IMR-90 (cell line): ENCODE measurements at regions not wholly inside any gene's neighbourhood (a gene's known extent, or its start where the extent isn't known, plus 50 kb on each side); places are given as distances from the start of the nearest gene placed in this dataset.

ENCODE experiments used
- ATAC-seq: fragments of 200-7000 bp; cut with Tn5 transposase; 2 replicates; pipeline ENCODE4 v1.9.1; 2020; ENCODE audit warnings: low read depth, mild to moderate bottlenecking, moderate library complexity
- BruUV-seq: library from RNA; stranded (reverse); fragments of 400-500 nt; replicated peaks from 2 replicates; lab custom pipeline; 2021; lab: Mats Ljungman, UMichigan
- CTCF ChIA-PET: fragments of 300-600 bp; formaldehyde crosslinking; extraction: SDS; loops from one replicate; lab custom pipeline; 2021; ENCODE audit warnings: antibody characterized with exemption; lab: Yijun Ruan, JAX
- POLR2A ChIA-PET: fragments of 300-600 bp; sonication (Branson Sonifier 250); formaldehyde crosslinking; loops from one replicate; lab custom pipeline; 2022; ENCODE audit warnings: antibody characterized with exemption; ENCODE audit not compliant: unreplicated experiment; lab: Charles Lee
- DNase-seq: peaks from one replicate; pipeline ENCODE4 v3.0.0; 2013
- H2AFZ ChIP-seq: replicated peaks from 2 replicates; pipeline ENCODE3; 2013; ENCODE audit warnings: low read length, mild to moderate bottlenecking; ENCODE audit not compliant: poor library complexity
- H2AK5ac ChIP-seq: 2 replicates; pipeline ENCODE4 v1.6.1; 2013; ENCODE audit warnings: low read depth, low read length, inconsistent platforms
- H2AK9ac ChIP-seq: replicated peaks from 2 replicates; pipeline ENCODE3; 2013; ENCODE audit warnings: mild to moderate bottlenecking, low read depth, low read length, moderate library complexity; ENCODE audit not compliant: poor library complexity
- H2BK120ac ChIP-seq: 2 replicates; pipeline ENCODE4 v1.6.1; 2013; ENCODE audit warnings: low read depth, low read length, inconsistent platforms
- H2BK15ac ChIP-seq: 3 replicates; pipeline ENCODE4 v1.6.1; 2013; ENCODE audit warnings: low read depth, low read length, inconsistent platforms
- H2BK20ac ChIP-seq: 2 replicates; pipeline ENCODE4 v1.6.1; 2013; ENCODE audit warnings: low read depth, mild to moderate bottlenecking, inconsistent platforms, low read length, moderate library complexity
- H2BK5ac ChIP-seq: 2 replicates; pipeline ENCODE4 v1.6.1; 2013; ENCODE audit warnings: mild to moderate bottlenecking, low read depth, low read length, inconsistent platforms; ENCODE audit not compliant: poor library complexity, severe bottlenecking
- H3K14ac ChIP-seq: replicated peaks from 2 replicates; pipeline ENCODE4 v1.6.1; 2013; ENCODE audit warnings: low read depth, low read length, inconsistent platforms
- H3K18ac ChIP-seq: 2 replicates; pipeline ENCODE4 v1.6.1; 2013; ENCODE audit warnings: low read depth, low read length, control low read depth
- H3K23ac ChIP-seq: 2 replicates; pipeline ENCODE4 v1.6.1; 2013; ENCODE audit warnings: low read depth, low read length, inconsistent platforms
- H3K27ac ChIP-seq: 2 replicates; pipeline ENCODE4 v1.5.1; 2013; ENCODE audit warnings: mild to moderate bottlenecking, control low read depth, low read length; ENCODE audit not compliant: insufficient read depth
- H3K27me3 ChIP-seq: 2 replicates; pipeline ENCODE4 v1.6.1; 2013; ENCODE audit warnings: low read length; ENCODE audit not compliant: control insufficient read depth, insufficient read depth
- H3K36me3 ChIP-seq: 2 replicates; pipeline ENCODE4 v1.6.1; 2013; ENCODE audit warnings: low read length, mixed read lengths; ENCODE audit not compliant: control insufficient read depth, insufficient read depth
- H3K4ac ChIP-seq: 2 replicates; pipeline ENCODE4 v1.6.1; 2013; ENCODE audit warnings: low read depth, low read length, inconsistent platforms
- H3K4me1 ChIP-seq: 2 replicates; pipeline ENCODE4 v1.6.1; 2013; ENCODE audit warnings: low read length, mixed read lengths; ENCODE audit not compliant: control insufficient read depth, insufficient read depth
- H3K4me2 ChIP-seq: 2 replicates; pipeline ENCODE4 v1.6.1; 2013; ENCODE audit warnings: low read depth, mild to moderate bottlenecking, control low read depth, low read length, moderate library complexity
- H3K4me3 ChIP-seq: 2 replicates; pipeline ENCODE4 v1.5.1; 2013; ENCODE audit warnings: low read depth, mild to moderate bottlenecking, control low read depth, low read length, moderate library complexity; ENCODE audit not compliant: insufficient read depth
- H3K56ac ChIP-seq: 2 replicates; pipeline ENCODE4 v1.6.1; 2013; ENCODE audit warnings: low read length, inconsistent platforms; ENCODE audit not compliant: insufficient read depth; ENCODE audit errors: extremely low read depth
- H3K79me1 ChIP-seq, 2 experiments: 2 replicates each; pipeline ENCODE4 v1.6.1; 2013; ENCODE audit warnings: low read length in 2 of 2, inconsistent platforms in 1 of 2, low read depth in 1 of 2
- H3K9ac ChIP-seq: 2 replicates; pipeline ENCODE4 v1.6.1; 2013; ENCODE audit warnings: low read depth, low read length, control low read depth
- H3K9me1 ChIP-seq: 2 replicates; pipeline ENCODE4 v1.6.1; 2013; ENCODE audit warnings: low read length, inconsistent platforms; ENCODE audit not compliant: insufficient read depth
- H3K9me3 ChIP-seq: 2 replicates; pipeline ENCODE4 v1.6.1; 2013; ENCODE audit warnings: low read length; ENCODE audit not compliant: control insufficient read depth, insufficient read depth
- H4K20me1 ChIP-seq: 2 replicates; pipeline ENCODE4 v1.6.1; 2013; ENCODE audit warnings: low read length, inconsistent platforms; ENCODE audit not compliant: insufficient read depth
- H4K5ac ChIP-seq: 2 replicates; pipeline ENCODE4 v1.6.1; 2013; ENCODE audit warnings: mild to moderate bottlenecking, low read depth, low read length, control low read depth
- H4K8ac ChIP-seq, 2 experiments: 2 replicates each; pipeline ENCODE4 v1.6.1; 2013; ENCODE audit warnings: low read depth in 2 of 2, low read length in 2 of 2, control low read depth in 1 of 2, inconsistent platforms in 1 of 2
- H4K91ac ChIP-seq: 2 replicates; pipeline ENCODE4 v1.6.1; 2013; ENCODE audit warnings: low read depth, low read length, inconsistent platforms; ENCODE audit not compliant: insufficient read depth
- BHLHE40 ChIP-seq: fragments of 150-350 bp; IDR thresholded peaks from 2 replicates; pipeline ENCODE4 v1.6.1; 2016; ENCODE audit warnings: mild to moderate bottlenecking, low read depth, low read length
- CEBPB ChIP-seq: IDR thresholded peaks from 2 replicates; pipeline ENCODE4 v1.6.1; 2012; ENCODE audit warnings: low read depth, low read length, improper control_type of control experiment
- CHD1 ChIP-seq: IDR thresholded peaks from 2 replicates; pipeline ENCODE4 v1.6.1; 2012; ENCODE audit warnings: low read depth, low read length, improper control_type of control experiment
- FOS ChIP-seq: fragments of 150-350 bp; IDR thresholded peaks from 2 replicates; pipeline ENCODE4 v1.6.1; 2016; ENCODE audit warnings: low read depth, low read length
- MAFK ChIP-seq: IDR thresholded peaks from 2 replicates; pipeline ENCODE4 v1.6.1; 2012; ENCODE audit warnings: low read depth, low read length, improper control_type of control experiment
- MAZ ChIP-seq: IDR thresholded peaks from 2 replicates; pipeline ENCODE4 v1.6.1; 2012; ENCODE audit warnings: low read depth, mild to moderate bottlenecking, low read length, improper control_type of control experiment, moderate library complexity, borderline replicate concordance
- MXI1 ChIP-seq: IDR thresholded peaks from 2 replicates; pipeline ENCODE4 v1.6.1; 2012; ENCODE audit warnings: low read depth, mild to moderate bottlenecking, low read length, moderate library complexity, borderline replicate concordance
- NFE2L2 ChIP-seq: fragments of 150-350 bp; IDR thresholded peaks from 2 replicates; pipeline ENCODE4 v1.6.1; 2016; ENCODE audit warnings: low read depth, mild to moderate bottlenecking, low read length
- POLR2A ChIP-seq: IDR thresholded peaks from 2 replicates; pipeline ENCODE4 v1.6.1; 2012; ENCODE audit warnings: mild to moderate bottlenecking, low read depth, low read length
- RAD21 ChIP-seq: IDR thresholded peaks from 2 replicates; pipeline ENCODE4 v1.6.1; 2012; ENCODE audit warnings: low read length, improper control_type of control experiment
- RCOR1 ChIP-seq: IDR thresholded peaks from 2 replicates; pipeline ENCODE4 v1.6.1; 2012; ENCODE audit warnings: mild to moderate bottlenecking, low read length, improper control_type of control experiment; ENCODE audit not compliant: insufficient replicate concordance
- RFX5 ChIP-seq: IDR thresholded peaks from 2 replicates; pipeline ENCODE4 v1.8.0; 2012; ENCODE audit warnings: low read depth, mild to moderate bottlenecking, low read length, moderate library complexity
- SMC3 ChIP-seq: fragments of 150-350 bp; IDR thresholded peaks from 2 replicates; pipeline ENCODE4 v1.6.1; 2016; ENCODE audit warnings: low read depth, mild to moderate bottlenecking, antibody characterized with exemption, low read length, moderate library complexity
- WGBS, 2 experiments: methylation state at CpG; one replicate each; pipeline versions ENCODE4 v1.1.5 to v1.1.7; 2013; ENCODE audit warnings: missing lambda C conversion rate in 2 of 2; ENCODE audit not compliant: insufficient read length in 1 of 2; ENCODE audit errors: extremely low coverage in 2 of 2; 5-methylcytosine and 5-hydroxymethylcytosine counted together
- dilution Hi-C: fragments of 300-500 bp; cut with HindIII; formaldehyde crosslinking; loops from one replicate; pipeline ENCODE4 v1.14.3; 2018; ENCODE audit warnings: low sequenced_read_pairs; ENCODE audit not compliant: unreplicated experiment
- in situ Hi-C: fragments of 300-500 bp; cut with MboI; formaldehyde crosslinking; loops from 3 replicates; pipeline ENCODE4 v1.14.3; 2019; ENCODE audit warnings: low sequenced_read_pairs, inconsistent platforms, mixed read lengths
- intact Hi-C: fragments of 100-400 bp; cut with micrococcal nuclease; formaldehyde crosslinking; loops from 2 replicates; pipeline ENCODE4 v1.10.0; 2022
- TF ChIP-seq, protein P1 (sequence below): fragments of 150-350 bp; IDR thresholded peaks from 2 replicates; pipeline ENCODE4 v1.6.1; 2016; ENCODE audit warnings: low read depth, mild to moderate bottlenecking, low read length, moderate library complexity, borderline replicate concordance
- TF ChIP-seq, protein P2 (sequence below): conservative IDR thresholded peaks from 2 replicates; pipeline ENCODE4 v1.5.1; 2012; ENCODE audit warnings: mild to moderate bottlenecking, low read depth, low read length, improper control_type of control experiment
- TF ChIP-seq, protein P3 (sequence below): fragments of 150-350 bp; IDR thresholded peaks from 2 replicates; pipeline ENCODE4 v1.6.1; 2017; ENCODE audit warnings: mild to moderate bottlenecking, antibody characterized with exemption, low read length, low read depth

DNA sequence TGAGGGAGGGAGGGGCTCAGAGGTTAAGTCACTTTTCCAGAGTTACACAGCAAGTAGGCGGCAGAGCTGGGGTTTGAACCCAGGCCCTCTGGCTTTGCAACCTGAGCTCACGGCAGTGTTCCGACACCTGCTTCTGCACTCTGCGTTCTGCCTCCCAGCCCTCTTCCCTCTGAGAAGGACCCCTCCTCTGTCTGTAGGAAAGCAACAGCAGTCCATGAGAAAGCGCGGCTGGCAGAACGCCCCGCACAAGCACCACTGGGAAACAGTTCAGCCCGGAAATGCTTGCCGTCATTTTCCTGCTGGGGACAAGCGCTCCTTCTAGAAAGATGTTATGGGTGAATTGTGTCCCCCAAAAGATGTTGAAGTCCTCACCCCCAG lies 241.1 kb downstream of the NPHP4 start:
- H3K36me3 ChIP-seq, result no peaks in the 10 kb centered on the region
- no peaks in the 10 kb centered on the region for H4K20me1 ChIP-seq
- no peaks in the 10 kb centered on the region for H3K79me1 ChIP-seq
- no peak overlapping the region for H2AK5ac ChIP-seq
- no peak overlapping the region for H4K5ac ChIP-seq
- H2BK5ac ChIP-seq, result no peak overlapping the region
- no peak overlapping the region for H3K4ac ChIP-seq
- ChIA-PET CTCF (no interaction called here), POLR2A (no interaction called here)
- H4K91ac ChIP-seq, result no peak overlapping the region
- ATAC-seq, result no peak
- no peak overlapping the region for H4K8ac ChIP-seq
- no peak overlapping the region for H2BK20ac ChIP-seq
- no peak overlapping the region for H3K23ac ChIP-seq
- dilution Hi-C loops, result no loop called here
- H3K56ac ChIP-seq, result no peak overlapping the region
- H2BK15ac ChIP-seq, result no peak overlapping the region
- H3K9ac ChIP-seq, result no peak overlapping the region
- no peak overlapping the region for H3K4me2 ChIP-seq
- WGBS, 2 experiments, result no CpG with 5 or more reads among the region's 11 CpGs
- H3K9me3 ChIP-seq, result peaks cover 49% of the 10 kb centered on the region
- H3K4me1 ChIP-seq, result no peaks in the 10 kb centered on the region
- no peak overlapping the region for H3K27ac ChIP-seq
- no peaks in the 10 kb centered on the region for H3K27me3 ChIP-seq
- no peak overlapping the region for H3K4me3 ChIP-seq
- H2BK120ac ChIP-seq, result no peak overlapping the region
- H2AK9ac ChIP-seq, result no peak overlapping the region
- no TSS peak for BruUV-seq
- intact Hi-C loops, result no loop called here
- H2AFZ ChIP-seq, result no peak overlapping the region
- no peak overlapping the region for H3K18ac ChIP-seq
- no peak overlapping the region for H3K14ac ChIP-seq
- in situ Hi-C loops, result no loop called here
- DNase-seq, result no peak
- no peak for TF ChIP-seq RCOR1
- TF ChIP-seq BHLHE40, result no peak
- no peak for TF ChIP-seq FOS
- TF ChIP-seq MAFK, result no peak
- TF ChIP-seq CHD1, result no peak
- TF ChIP-seq, protein P1, sequence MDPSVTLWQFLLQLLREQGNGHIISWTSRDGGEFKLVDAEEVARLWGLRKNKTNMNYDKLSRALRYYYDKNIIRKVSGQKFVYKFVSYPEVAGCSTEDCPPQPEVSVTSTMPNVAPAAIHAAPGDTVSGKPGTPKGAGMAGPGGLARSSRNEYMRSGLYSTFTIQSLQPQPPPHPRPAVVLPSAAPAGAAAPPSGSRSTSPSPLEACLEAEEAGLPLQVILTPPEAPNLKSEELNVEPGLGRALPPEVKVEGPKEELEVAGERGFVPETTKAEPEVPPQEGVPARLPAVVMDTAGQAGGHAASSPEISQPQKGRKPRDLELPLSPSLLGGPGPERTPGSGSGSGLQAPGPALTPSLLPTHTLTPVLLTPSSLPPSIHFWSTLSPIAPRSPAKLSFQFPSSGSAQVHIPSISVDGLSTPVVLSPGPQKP, result no peak
- no peak for TF ChIP-seq POLR2A
- TF ChIP-seq, protein P2, sequence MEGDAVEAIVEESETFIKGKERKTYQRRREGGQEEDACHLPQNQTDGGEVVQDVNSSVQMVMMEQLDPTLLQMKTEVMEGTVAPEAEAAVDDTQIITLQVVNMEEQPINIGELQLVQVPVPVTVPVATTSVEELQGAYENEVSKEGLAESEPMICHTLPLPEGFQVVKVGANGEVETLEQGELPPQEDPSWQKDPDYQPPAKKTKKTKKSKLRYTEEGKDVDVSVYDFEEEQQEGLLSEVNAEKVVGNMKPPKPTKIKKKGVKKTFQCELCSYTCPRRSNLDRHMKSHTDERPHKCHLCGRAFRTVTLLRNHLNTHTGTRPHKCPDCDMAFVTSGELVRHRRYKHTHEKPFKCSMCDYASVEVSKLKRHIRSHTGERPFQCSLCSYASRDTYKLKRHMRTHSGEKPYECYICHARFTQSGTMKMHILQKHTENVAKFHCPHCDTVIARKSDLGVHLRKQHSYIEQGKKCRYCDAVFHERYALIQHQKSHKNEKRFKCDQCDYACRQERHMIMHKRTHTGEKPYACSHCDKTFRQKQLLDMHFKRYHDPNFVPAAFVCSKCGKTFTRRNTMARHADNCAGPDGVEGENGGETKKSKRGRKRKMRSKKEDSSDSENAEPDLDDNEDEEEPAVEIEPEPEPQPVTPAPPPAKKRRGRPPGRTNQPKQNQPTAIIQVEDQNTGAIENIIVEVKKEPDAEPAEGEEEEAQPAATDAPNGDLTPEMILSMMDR, result no peak
- no peak for TF ChIP-seq MXI1
- TF ChIP-seq RFX5, result no peak
- no peak for TF ChIP-seq CEBPB
- no peak for TF ChIP-seq SMC3
- no peak for TF ChIP-seq NFE2L2
- TF ChIP-seq, protein P3, sequence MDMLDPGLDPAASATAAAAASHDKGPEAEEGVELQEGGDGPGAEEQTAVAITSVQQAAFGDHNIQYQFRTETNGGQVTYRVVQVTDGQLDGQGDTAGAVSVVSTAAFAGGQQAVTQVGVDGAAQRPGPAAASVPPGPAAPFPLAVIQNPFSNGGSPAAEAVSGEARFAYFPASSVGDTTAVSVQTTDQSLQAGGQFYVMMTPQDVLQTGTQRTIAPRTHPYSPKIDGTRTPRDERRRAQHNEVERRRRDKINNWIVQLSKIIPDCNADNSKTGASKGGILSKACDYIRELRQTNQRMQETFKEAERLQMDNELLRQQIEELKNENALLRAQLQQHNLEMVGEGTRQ, result no peak
- TF ChIP-seq MAZ, result no peak
- no peak for TF ChIP-seq RAD21
- H3K9me1 ChIP-seq, result no peaks in the 10 kb centered on the region
